ENCODE measurements at regions not wholly inside any gene's neighbourhood (a gene's known extent, or its start where the extent isn't known, plus 50 kb on each side); places are given as distances from the start of the nearest gene placed in this dataset.

GRCh38 chr16:74232806-74233465 is 63.7 kb upstream of the PSMD7 start:
- no peak for DNase-seq

- DNase-seq, result no peak
These were observed 66.5 kb upstream of the PSMD7 start for GRCh38 chr16:74230126-74230525.

GRCh38 chr16:74226338-74226954 is 70.2 kb upstream of the PSMD7 start:
- DNase-seq, result no peak

- no peak for DNase-seq
These were observed 71.6 kb upstream of the PSMD7 start for GRCh38 chr16:74224828-74225612.

GRCh38 chr16:74221828-74222227 is 74.8 kb upstream of the PSMD7 start:
- no peak for DNase-seq

- no peak for DNase-seq
These were observed 76.9 kb upstream of the PSMD7 start for GRCh38 chr16:74219706-74220105.

- DNase-seq, result no peak
These were observed 77.7 kb upstream of the PSMD7 start for GRCh38 chr16:74218871-74219270.

- no peak for DNase-seq
These were observed 80.3 kb upstream of the PSMD7 start for GRCh38 chr16:74216319-74216718.

- DNase-seq, result no peak
These were observed 81.4 kb upstream of the PSMD7 start for GRCh38 chr16:74215249-74215648.

- DNase-seq, result no peak
These were observed 83.2 kb upstream of the PSMD7 start for GRCh38 chr16:74213372-74213771.

GRCh38 chr16:74210245-74210644 is 86.4 kb upstream of the PSMD7 start:
- no peak for DNase-seq

- no peak for DNase-seq
These were observed 94.6 kb upstream of the PSMD7 start for GRCh38 chr16:74202009-74202408.

- no peak for DNase-seq
These were observed 95.0 kb upstream of the PSMD7 start for GRCh38 chr16:74201576-74201975.

- no peak for DNase-seq
These were observed 95.7 kb upstream of the PSMD7 start for GRCh38 chr16:74200921-74201320.

GRCh38 chr16:74199842-74200124 is 96.8 kb upstream of the PSMD7 start:
- DNase-seq, result no peak

GRCh38 chr16:74199066-74199841 is 97.4 kb upstream of the PSMD7 start:
- DNase-seq, result no peak

GRCh38 chr16:74192281-74192797 is 104.3 kb upstream of the PSMD7 start:
- DNase-seq, result no peak

- DNase-seq, result no peak
These were observed 106.3 kb upstream of the PSMD7 start for GRCh38 chr16:74190292-74190691.

- DNase-seq, result no peak
These were observed 107.8 kb upstream of the PSMD7 start for GRCh38 chr16:74188856-74189255.

GRCh38 chr16:74186561-74186971 is 110.0 kb upstream of the PSMD7 start:
- no peak for DNase-seq

- DNase-seq, result no peak
These were observed 111.8 kb upstream of the PSMD7 start for GRCh38 chr16:74184839-74185238.

- DNase-seq, result no peak
These were observed 112.8 kb upstream of the PSMD7 start for GRCh38 chr16:74183601-74184360.

Measured in activated CD4-positive, alpha-beta T cell treated with anti-CD3 and anti-CD28 coated beads, Interleukin-2, amount 50 U/mL, for 4 hours (primary cell).